A549 (cell line): ENCODE measurements at regions not wholly inside any gene's neighbourhood (a gene's known extent, or its start where the extent isn't known, plus 50 kb on each side); places are given as distances from the start of the nearest gene placed in this dataset.

Source experiments
- ATAC-seq, 2 experiments: fragments of 200-7000 bp in 1 of 2; fragments of >200 bp in 1 of 2; cut with Nextera tagmentation in 1 of 2; cut with Tn5 transposase in 1 of 2; 3 replicates each; pipeline versions ENCODE4 v1.8.0 to v1.9.1; 2018 to 2020; ENCODE audit warnings: mild to moderate bottlenecking in 1 of 2, moderate library complexity in 1 of 2
- CTCF ChIA-PET: fragments of 300-600 bp; sonication (Branson Sonifier 250); formaldehyde crosslinking; extraction: SDS; loops from one replicate; lab custom pipeline; 2021; ENCODE audit warnings: antibody characterized with exemption, inconsistent platforms; lab: Yijun Ruan, JAX
- POLR2A ChIA-PET: fragments of 350-600 bp; formaldehyde crosslinking; extraction: SDS; loops from one replicate; lab custom pipeline; 2021; ENCODE audit warnings: antibody characterized with exemption, inconsistent platforms; lab: Yijun Ruan, JAX
- DNase-seq, 2 experiments: peaks; one replicate each; pipeline versions ENCODE4 v3.0.0 to v3.0.0-alpha.2; 2011 to 2016; ENCODE audit warnings: low read depth in 1 of 2, low spot score in 1 of 2
- FAIRE-seq: peaks from 2 replicates; lab custom pipeline; 2011; peaks lifted over from hg19 to GRCh38; lab: Jason Lieb, UNC
- H3K27ac ChIP-seq, 2 experiments: fragments of >200 bp; sonication (Bioruptor Twin); formaldehyde crosslinking; 3 replicates each; pipeline ENCODE4 v1.5.1; 2016 to 2017
- H3K4me1 ChIP-seq: fragments of >200 bp; sonication (Bioruptor Twin); formaldehyde crosslinking; 3 replicates; pipeline ENCODE4 v1.6.1; 2016
- H3K4me2 ChIP-seq: fragments of >200 bp; sonication (Bioruptor Twin); formaldehyde crosslinking; 3 replicates; pipeline ENCODE4 v1.6.1; 2016
- H3K4me3 ChIP-seq: fragments of >200 bp; sonication (Bioruptor Twin); formaldehyde crosslinking; 3 replicates; pipeline ENCODE4 v1.5.1; 2016
- H3K9me3 ChIP-seq: fragments of >200 bp; sonication (Bioruptor Twin); formaldehyde crosslinking; 3 replicates; pipeline ENCODE4 v1.6.1; 2016
- BHLHE40 ChIP-seq: IDR thresholded peaks from 2 replicates; pipeline ENCODE4 v1.6.1; 2012; ENCODE audit warnings: low read depth, low read length, inconsistent platforms
- CBX2 ChIP-seq: fragments of 200-600 bp; sonication (generic); IDR thresholded peaks from 2 replicates; pipeline ENCODE4 v1.6.1; 2016; ENCODE audit warnings: low read depth, mild to moderate bottlenecking, borderline replicate concordance
- CBX8 ChIP-seq: fragments of 200-600 bp; sonication (generic); IDR thresholded peaks from 2 replicates; pipeline ENCODE4 v1.6.1; 2016
- CHD2 ChIP-seq: fragments of 150-350 bp; IDR thresholded peaks from 2 replicates; pipeline ENCODE4 v1.6.1; 2014; ENCODE audit warnings: low read length; ENCODE audit not compliant: partially characterized antibody
- CHD4 ChIP-seq: fragments of 200-600 bp; sonication (generic); IDR thresholded peaks from 2 replicates; pipeline ENCODE4 v1.6.1; 2016; ENCODE audit warnings: antibody characterized with exemption, mild to moderate bottlenecking, borderline replicate concordance
- CTCF ChIP-seq: fragments of >200 bp; sonication (Bioruptor Twin); formaldehyde crosslinking; IDR thresholded peaks from 3 replicates; pipeline ENCODE4 v1.5.1; 2016
- E2F6 ChIP-seq: IDR thresholded peaks from 2 replicates; pipeline ENCODE4 v1.6.1; 2012; ENCODE audit warnings: low read depth, borderline replicate concordance
- EHF ChIP-seq: fragments of 250-450 bp; sonication (Bioruptor Pico); IDR thresholded peaks from 2 replicates; pipeline ENCODE4 v1.5.0; 2020; ENCODE audit warnings: mild to moderate bottlenecking
- EP300 ChIP-seq, 2 experiments: fragments of >200 bp; sonication (Bioruptor Twin); formaldehyde crosslinking; IDR thresholded peaks; 2 replicates in 1 of 2; 3 replicates in 1 of 2; pipeline ENCODE4 v1.6.1; 2016 to 2017
- HOXB5 ChIP-seq: fragments of 250-450 bp; sonication (Bioruptor Pico); IDR thresholded peaks from 2 replicates; pipeline ENCODE4 v1.5.0; 2020; ENCODE audit warnings: mild to moderate bottlenecking, moderate library complexity
- JUN ChIP-seq, 2 experiments: fragments of >200 bp; sonication (Bioruptor Twin); formaldehyde crosslinking; IDR thresholded peaks; 2 replicates in 1 of 2; 3 replicates in 1 of 2; pipeline ENCODE4 v1.6.1; 2016 to 2017
- KDM1A ChIP-seq: fragments of 200-600 bp; sonication (generic); IDR thresholded peaks from 2 replicates; pipeline ENCODE4 v1.6.1; 2016; ENCODE audit warnings: low read depth, mild to moderate bottlenecking
- MAFK ChIP-seq: fragments of 450-650 bp; IDR thresholded peaks from 2 replicates; pipeline ENCODE4 v1.6.1; 2014; ENCODE audit not compliant: partially characterized antibody
- MYC ChIP-seq: IDR thresholded peaks from 2 replicates; pipeline ENCODE4 v1.6.1; 2012; ENCODE audit warnings: mild to moderate bottlenecking, inconsistent platforms, low read length, improper control_type of control experiment, borderline replicate concordance
- NFE2L2 ChIP-seq: fragments of 150-350 bp; conservative IDR thresholded peaks from 2 replicates; pipeline ENCODE4 v1.6.1; 2014; ENCODE audit warnings: low read length
- PHF8 ChIP-seq: fragments of 200-600 bp; sonication (generic); IDR thresholded peaks from 2 replicates; pipeline ENCODE4 v1.6.1; 2016; ENCODE audit warnings: low read depth, mild to moderate bottlenecking, antibody characterized with exemption, moderate library complexity, borderline replicate concordance
- REST ChIP-seq: fragments of 200-600 bp; sonication (generic); IDR thresholded peaks from 2 replicates; pipeline ENCODE4 v1.6.1; 2016; ENCODE audit warnings: antibody characterized with exemption, mild to moderate bottlenecking, moderate library complexity
- RFX5 ChIP-seq: fragments of 450-650 bp; IDR thresholded peaks from 2 replicates; pipeline ENCODE4 v1.7.1; 2014; ENCODE audit warnings: antibody characterized with exemption, mild to moderate bottlenecking, moderate library complexity
- RNF2 ChIP-seq: fragments of 200-600 bp; sonication (generic); IDR thresholded peaks from 2 replicates; pipeline ENCODE4 v1.6.1; 2016; ENCODE audit warnings: low read depth, mild to moderate bottlenecking, antibody characterized with exemption, moderate library complexity, borderline replicate concordance
- TP53 ChIP-seq: fragments of 250-450 bp; sonication (Bioruptor Pico); IDR thresholded peaks from 2 replicates; pipeline ENCODE4 v1.5.0; 2021; ENCODE audit warnings: mild to moderate bottlenecking, moderate library complexity
- USF2 ChIP-seq: fragments of 450-650 bp; IDR thresholded peaks from 2 replicates; pipeline ENCODE4 v1.6.1; 2014; ENCODE audit warnings: antibody characterized with exemption
- ZFP36 ChIP-seq: fragments of 450-650 bp; IDR thresholded peaks from 2 replicates; pipeline ENCODE4 v1.6.1; 2014; ENCODE audit warnings: borderline replicate concordance; ENCODE audit not compliant: partially characterized antibody
- WGBS: methylation state at CpG from one replicate; pipeline ENCODE4 v1.1.6; 2017; ENCODE audit errors: missing lambda C conversion rate; 5-methylcytosine and 5-hydroxymethylcytosine counted together

- H3K27ac ChIP-seq, result no peak overlapping the region
- FAIRE-seq, result no peak
- no peak for ATAC-seq
- DNase-seq, result no peak
- peaks cover 2% of the 10 kb centered on the region; the same call in 1 of the 3 replicates for H3K9me3 ChIP-seq
- ChIA-PET CTCF (interaction anchor here (0.6 kb wide), 1 partner anchor 22 kb away, joined by 3 read pairs; no protein-coding TSS in a partner anchor), POLR2A (no interaction called here)
- H3K4me3 ChIP-seq, result no peak overlapping the region
- no peak overlapping the region for H3K4me2 ChIP-seq
- TF ChIP-seq EHF (CRISPR knock-in tag) (no peak), MYC (no peak), USF2 (no peak), BHLHE40 (no peak), MAFK (no peak), KDM1A (no peak), RNF2 (no peak), TP53 (CRISPR knock-in tag) (no peak)
- 21% methylated on average over 2 of the region's 2 CpGs for WGBS
- H3K4me1 ChIP-seq, result no peaks in the 10 kb centered on the region
These were observed 419.6 kb downstream of the DNAH5 start for GRCh38 chr5:13524936-13525335.

- ChIA-PET POLR2A (no interaction called here), CTCF (interaction anchor here (0.8 kb wide), 1 partner anchor 40 kb away, joined by 4 read pairs; no protein-coding TSS in a partner anchor)
- FAIRE-seq (no peak), ATAC-seq (no peak), DNase-seq (no peak)
- no peak overlapping the region for H3K27ac ChIP-seq
- no peaks in the 10 kb centered on the region for H3K4me1 ChIP-seq
- no peaks in the 10 kb centered on the region; the same call in 2 of the 3 replicates for H3K9me3 ChIP-seq
- 24% methylated on average over 1 of the region's 1 CpG for WGBS
- no peak overlapping the region for H3K4me3 ChIP-seq
- TF ChIP-seq REST (no peak), BHLHE40 (no peak), RFX5 (no peak), PHF8 (no peak), ZFP36 (no peak), EHF (CRISPR knock-in tag) (no peak), CTCF (no peak), CHD4 (no peak), CBX8 (no peak), EP300 (IDR thresholded peaks at IDR 0.05) (no peak), CBX2 (no peak), E2F6 (no peak), NFE2L2 (no peak), TP53 (CRISPR knock-in tag) (no peak), JUN (IDR thresholded peaks at IDR 0.05) (no peak), CHD2 (no peak), HOXB5 (CRISPR knock-in tag) (no peak)
- no peak overlapping the region for H3K4me2 ChIP-seq
These were observed 425.4 kb downstream of the DNAH5 start for GRCh38 chr5:13519131-13519530.
